Endodermal cell (in vitro differentiated cells): ENCODE measurements at regions not wholly inside any gene's neighbourhood (a gene's known extent, or its start where the extent isn't known, plus 50 kb on each side); places are given as distances from the start of the nearest gene placed in this dataset.

Experiments
- DNase-seq: peaks from one replicate; pipeline ENCODE4 v3.0.0-alpha.2; 2017
- H3K27ac ChIP-seq: 2 replicates; pipeline ENCODE4 v1.5.1; 2013; ENCODE audit warnings: mild to moderate bottlenecking, low read depth, low read length, moderate library complexity
- H3K27me3 ChIP-seq: 2 replicates; pipeline ENCODE4 v1.6.1; 2013; ENCODE audit warnings: mild to moderate bottlenecking, low read length, moderate library complexity; ENCODE audit not compliant: insufficient read depth, control insufficient read depth, poor library complexity, severe bottlenecking
- H3K36me3 ChIP-seq: 2 replicates; pipeline ENCODE4 v1.7.0; 2013; ENCODE audit warnings: mild to moderate bottlenecking, low read length, moderate library complexity; ENCODE audit not compliant: control insufficient read depth, insufficient read depth
- H3K4me1 ChIP-seq: one replicate; pipeline ENCODE4 v1.7.0; 2013; ENCODE audit warnings: low read length; ENCODE audit not compliant: control insufficient read depth, insufficient read depth
- H3K4me3 ChIP-seq: 2 replicates; pipeline ENCODE4 v1.5.1; 2013; ENCODE audit warnings: mild to moderate bottlenecking, low read length, moderate library complexity
- H3K9ac ChIP-seq: 2 replicates; pipeline ENCODE4 v1.6.1; 2013; ENCODE audit warnings: mild to moderate bottlenecking, low read length, moderate library complexity; ENCODE audit not compliant: poor library complexity, severe bottlenecking; ENCODE audit errors: extremely low read depth
- H3K9me3 ChIP-seq: 2 replicates; pipeline ENCODE4 v1.6.1; 2013; ENCODE audit warnings: mild to moderate bottlenecking, low read length, moderate library complexity; ENCODE audit not compliant: control insufficient read depth
- H3K27ac Mint-ChIP-seq: 2 replicates; pipeline ENCODE4 v1.8.0; 2020; ENCODE audit warnings: mixed read lengths
- H3K27me3 Mint-ChIP-seq: 2 replicates; pipeline ENCODE4 v1.8.0; 2021; ENCODE audit warnings: mild to moderate bottlenecking, mixed read lengths; ENCODE audit not compliant: insufficient read depth
- H3K36me3 Mint-ChIP-seq: 2 replicates; pipeline ENCODE4 v1.8.0; 2020; ENCODE audit warnings: low read depth, mixed read lengths
- H3K4me1 Mint-ChIP-seq: 2 replicates; pipeline ENCODE4 v1.8.0; 2020; ENCODE audit warnings: mixed read lengths
- H3K4me3 Mint-ChIP-seq: 2 replicates; pipeline ENCODE4 v1.8.0; 2020; ENCODE audit warnings: mild to moderate bottlenecking, moderate library complexity, mixed read lengths
- H3K9me3 Mint-ChIP-seq: 2 replicates; pipeline ENCODE4 v1.8.0; 2020; ENCODE audit warnings: mild to moderate bottlenecking, mixed read lengths
- CTCF ChIP-seq: fragments of 200-600 bp; sonication (generic); conservative IDR thresholded peaks from 2 replicates; pipeline ENCODE4 v1.5.0; 2021; ENCODE audit warnings: antibody characterized with exemption, mild to moderate bottlenecking
- whole genome bisulfite sequencing, 2 experiments: methylation state at CpG; one replicate each; pipeline versions ENCODE4 v1.1.5 to v1.1.7; 2013; ENCODE audit warnings: missing lambda C conversion rate in 2 of 2, mixed read lengths in 1 of 2; ENCODE audit not compliant: insufficient coverage in 1 of 2, insufficient read length in 1 of 2; 5-methylcytosine and 5-hydroxymethylcytosine counted together

- Mint-ChIP-seq H3K27ac (no peak overlapping the region), H3K36me3 (no peaks in the 10 kb centered on the region), H3K4me3 (no peak overlapping the region), H3K9me3 (no peaks in the 10 kb centered on the region), H3K27me3 (no peaks in the 10 kb centered on the region), H3K4me1 (peaks cover 7% of the 10 kb centered on the region)
- Histone ChIP-seq H3K27ac (no peak overlapping the region), H3K27me3 (no peaks in the 10 kb centered on the region), H3K4me1 (no peaks in the 10 kb centered on the region), H3K4me3 (no peak overlapping the region), H3K9ac (no peak overlapping the region), H3K36me3 (no peaks in the 10 kb centered on the region), H3K9me3 (no peaks in the 10 kb centered on the region)
- WGBS, 2 experiments: 100% methylated on average over 3 to 6 of the region's 7 CpGs
- DNase-seq: no peak
- no peak for TF ChIP-seq CTCF
Measured at GRCh38 chr5:142411103-142411502, 86.3 kb upstream of the SPRY4 start.

- no peak overlapping the region for H3K9ac ChIP-seq
- no peak for TF ChIP-seq CTCF
- Mint-ChIP-seq H3K4me3 (no peak overlapping the region), H3K27me3 (no peaks in the 10 kb centered on the region), H3K36me3 (no peaks in the 10 kb centered on the region), H3K4me1 (peaks cover 14% of the 10 kb centered on the region), H3K27ac (no peak overlapping the region), H3K9me3 (no peaks in the 10 kb centered on the region)
- H3K27ac ChIP-seq: no peak overlapping the region
- no peak for DNase-seq
- no peaks in the 10 kb centered on the region for H3K27me3 ChIP-seq
- 90 to 92% methylated on average over 14 to 19 of the region's 19 CpGs for WGBS, 2 experiments
- no peaks in the 10 kb centered on the region for H3K4me1 ChIP-seq
- no peaks in the 10 kb centered on the region for H3K36me3 ChIP-seq
- H3K4me3 ChIP-seq: no peak overlapping the region
- H3K9me3 ChIP-seq: no peaks in the 10 kb centered on the region
Measured at GRCh38 chr5:142408981-142409481, 84.2 kb upstream of the SPRY4 start.

GRCh38 chr5:142408536-142408935 is 83.7 kb upstream of the SPRY4 start:
- Histone ChIP-seq H3K4me1 (no peaks in the 10 kb centered on the region), H3K9me3 (no peaks in the 10 kb centered on the region), H3K4me3 (no peak overlapping the region), H3K27ac (no peak overlapping the region), H3K9ac (no peak overlapping the region), H3K27me3 (no peaks in the 10 kb centered on the region), H3K36me3 (no peaks in the 10 kb centered on the region)
- H3K27me3 Mint-ChIP-seq: no peaks in the 10 kb centered on the region
- H3K4me3 Mint-ChIP-seq: no peak overlapping the region
- H3K4me1 Mint-ChIP-seq: peaks cover 19% of the 10 kb centered on the region
- WGBS, 2 experiments: 93 to 94% methylated on average over 6 to 7 of the region's 7 CpGs
- DNase-seq: no peak
- TF ChIP-seq CTCF: no peak
- no peak overlapping the region for H3K27ac Mint-ChIP-seq
- no peaks in the 10 kb centered on the region for H3K9me3 Mint-ChIP-seq
- no peaks in the 10 kb centered on the region for H3K36me3 Mint-ChIP-seq
